ENCODE measurements at regions not wholly inside any gene's neighbourhood (a gene's known extent, or its start where the extent isn't known, plus 50 kb on each side); places are given as distances from the start of the nearest gene placed in this dataset.

DNA sequence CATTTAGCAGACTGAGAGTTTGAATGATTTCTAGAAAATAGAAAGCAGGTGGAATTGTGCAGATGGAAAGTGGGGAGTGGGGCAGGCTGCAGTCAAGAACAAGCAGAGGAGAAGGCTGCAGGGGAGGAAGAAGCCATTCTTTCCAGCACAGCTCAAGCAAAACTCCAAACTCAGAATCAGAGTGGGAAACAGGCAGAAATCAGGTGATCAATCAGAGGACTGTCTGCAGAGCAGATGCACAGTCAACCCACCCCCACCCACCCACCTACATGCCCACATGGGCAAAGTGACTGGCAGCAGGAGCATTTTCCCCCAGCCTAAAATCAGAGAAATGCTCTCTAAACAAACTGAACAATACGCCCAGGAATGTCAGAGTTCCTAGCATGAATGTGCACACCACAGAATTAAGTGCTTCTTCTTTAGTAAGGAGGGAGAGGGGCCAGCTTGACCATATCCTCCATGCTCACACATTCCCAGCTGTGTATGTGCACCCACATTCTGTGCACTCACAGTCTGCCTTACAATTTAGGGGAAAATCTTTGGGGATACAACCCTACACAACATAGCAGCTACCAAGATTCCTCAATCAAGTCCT is 194.1 kb upstream of the PLEKHA5 start:
- no peak for TF ChIP-seq ARNT (IDR thresholded peaks at IDR 0.05)
- TF ChIP-seq ELF4 (IDR thresholded peaks at IDR 0.05), result no peak
- TF ChIP-seq SP1 (IDR thresholded peaks at IDR 0.05), result no peak
- TF ChIP-seq SUZ12 (IDR thresholded peaks at IDR 0.05), result no peak
- TF ChIP-seq CTBP1 (IDR thresholded peaks at IDR 0.05; ENCODE audit: borderline replicate concordance), result no peak
- TF ChIP-seq NFRKB (IDR thresholded peaks at IDR 0.05), result no peak
- TF ChIP-seq FOXK2 (IDR thresholded peaks at IDR 0.05), result no peak
- no peak for TF ChIP-seq ZNF384 (IDR thresholded peaks at IDR 0.05)
- TF ChIP-seq PKNOX1 (IDR thresholded peaks at IDR 0.05), result no peak

All from HEK293T (cell line).